HCT116 (cell line): ENCODE measurements at regions not wholly inside any gene's neighbourhood (a gene's known extent, or its start where the extent isn't known, plus 50 kb on each side); places are given as distances from the start of the nearest gene placed in this dataset.

ENCODE experiments used
- ATAC-seq: fragments of 200-7000 bp; cut with Tn5 transposase; 2 replicates; pipeline ENCODE4 v1.9.1; 2020; ENCODE audit warnings: mild to moderate bottlenecking, moderate library complexity
- BruUV-seq: library from RNA; stranded (reverse); fragments of 400-500 nt; replicated peaks from 2 replicates; lab custom pipeline; 2021; lab: Mats Ljungman, UMichigan
- CTCF ChIA-PET: fragments of 300-600 bp; sonication (Branson Sonifier 250); formaldehyde crosslinking; loops from one replicate; lab custom pipeline; 2021; ENCODE audit warnings: antibody characterized with exemption; lab: Charles Lee
- POLR2A ChIA-PET: fragments of 300-600, 350-600 bp; sonication (Branson Sonifier 250); formaldehyde crosslinking; loops from one replicate; lab custom pipeline; 2021; ENCODE audit warnings: antibody characterized with exemption; lab: Charles Lee
- RAD21 ChIA-PET, 2 experiments: fragments of 300-600 bp; sonication (Branson Sonifier 250); formaldehyde crosslinking; loops; one replicate each; lab custom pipeline; 2023; ENCODE audit warnings: low total read pairs in 2 of 2; ENCODE audit not compliant: uncharacterized antibody in 2 of 2, unreplicated experiment in 2 of 2, low non-redundant PET in 1 of 2; lab: Charles Lee
- DNase-seq: peaks from one replicate; pipeline ENCODE4 v3.0.0-alpha.2; 2010; ENCODE audit warnings: low read depth, low spot score
- H2AFZ ChIP-seq: fragments of 200-600 bp; shearing (Covaris generic), sonication (generic); 2 replicates; pipeline ENCODE4 v1.6.1; 2017; ENCODE audit warnings: low read depth, mixed run types, mixed read lengths, antibody characterized with exemption, low read length; ENCODE audit not compliant: poor library complexity, severe bottlenecking
- H3K27ac ChIP-seq: 2 replicates; pipeline ENCODE4 v1.5.1; 2012; ENCODE audit warnings: low read depth, low read length
- H3K27me3 ChIP-seq: fragments of 200-600 bp; sonication (generic); 2 replicates; pipeline ENCODE4 v1.6.1; 2016; ENCODE audit warnings: mixed run types, low read length, mixed read lengths; ENCODE audit not compliant: insufficient read depth
- H3K36me3 ChIP-seq, 2 experiments: fragments of 200-500 bp in 1 of 2; fragments of 200-600 bp in 1 of 2; sonication (Bioruptor generic) in 1 of 2; sonication (generic) in 1 of 2; 2 replicates each; pipeline versions ENCODE4 v1.5.1 to v1.6.1; 2014 to 2016; ENCODE audit warnings: low read length in 2 of 2, inconsistent platforms in 1 of 2, mixed read lengths in 1 of 2, mixed run types in 1 of 2; ENCODE audit not compliant: insufficient read depth in 2 of 2, control insufficient read depth in 1 of 2
- H3K4me1 ChIP-seq, 2 experiments: fragments of 200-600 bp in 1 of 2; sonication (generic) in 1 of 2; 2 replicates each; pipeline versions ENCODE4 v1.5.1 to v1.6.1; 2012 to 2017; ENCODE audit warnings: low read length in 2 of 2, inconsistent platforms in 1 of 2, mild to moderate bottlenecking in 1 of 2, mixed read lengths in 1 of 2, mixed run types in 1 of 2, moderate library complexity in 1 of 2; ENCODE audit not compliant: insufficient read depth in 2 of 2, control insufficient read depth in 1 of 2
- H3K4me2 ChIP-seq: fragments of 200-600 bp; sonication (generic); 2 replicates; pipeline ENCODE4 v1.6.1; 2017; ENCODE audit warnings: mixed run types, low read length, mixed read lengths
- H3K4me3 ChIP-seq, 2 experiments: fragments of 200-600 bp in 1 of 2; sonication (generic) in 1 of 2; replicated peaks in 1 of 2; 2 replicates each; pipeline ENCODE4 v1.5.1; 2011 to 2016; ENCODE audit warnings: low read length in 2 of 2, control low read depth in 1 of 2, low read depth in 1 of 2, mild to moderate bottlenecking in 1 of 2, mixed read lengths in 1 of 2, mixed run types in 1 of 2
- H3K79me2 ChIP-seq: fragments of 200-600 bp; sonication (generic); 2 replicates; pipeline ENCODE4 v1.6.1; 2017; ENCODE audit warnings: mild to moderate bottlenecking, mixed run types, low read length, moderate library complexity, mixed read lengths; ENCODE audit not compliant: insufficient read depth
- H3K9ac ChIP-seq: fragments of 200-600 bp; sonication (generic); 2 replicates; pipeline ENCODE4 v1.6.1; 2016; ENCODE audit warnings: low read length, mixed read lengths
- H3K9me2 ChIP-seq: fragments of 200-600 bp; sonication (generic), shearing (Covaris generic); 2 replicates; pipeline ENCODE4 v1.6.1; 2017; ENCODE audit warnings: mixed run types, mild to moderate bottlenecking, moderate library complexity; ENCODE audit not compliant: insufficient read depth
- H3K9me3 ChIP-seq, 2 experiments: fragments of 200-500 bp in 1 of 2; fragments of 200-600 bp in 1 of 2; sonication (Bioruptor generic) in 1 of 2; sonication (generic) in 1 of 2; 2 replicates each; pipeline ENCODE4 v1.6.1; 2014 to 2017; ENCODE audit warnings: low read length in 2 of 2, mixed read lengths in 2 of 2, inconsistent platforms in 1 of 2, low read depth in 1 of 2, mild to moderate bottlenecking in 1 of 2, mixed run types in 1 of 2, moderate library complexity in 1 of 2; ENCODE audit not compliant: control insufficient read depth in 1 of 2, insufficient read depth in 1 of 2
- H4K20me1 ChIP-seq: fragments of 200-600 bp; sonication (generic), shearing (Covaris generic); 2 replicates; pipeline ENCODE4 v1.6.1; 2017; ENCODE audit warnings: mixed run types, mild to moderate bottlenecking, moderate library complexity; ENCODE audit not compliant: insufficient read depth
- CBX3 ChIP-seq: IDR thresholded peaks from 2 replicates; pipeline ENCODE4 v1.6.1; 2012; ENCODE audit warnings: low read depth
- CEBPB ChIP-seq: IDR thresholded peaks from 2 replicates; pipeline ENCODE4 v1.6.1; 2012; ENCODE audit warnings: low read depth
- CTCF ChIP-seq, 3 experiments: fragments of 200-600 bp in 1 of 3; sonication (generic) in 1 of 3; IDR thresholded peaks in 2 of 3; conservative IDR thresholded peaks in 1 of 3; 2 replicates each; pipeline ENCODE4 v1.5.1; 2012 to 2017; ENCODE audit warnings: low read depth in 2 of 3, low read length in 2 of 3, antibody characterized with exemption in 1 of 3, borderline replicate concordance in 1 of 3, control low read depth in 1 of 3, mild to moderate bottlenecking in 1 of 3, mixed read lengths in 1 of 3, mixed run types in 1 of 3, moderate library complexity in 1 of 3; ENCODE audit not compliant: insufficient read depth in 1 of 3
- ELF1 ChIP-seq: IDR thresholded peaks from 2 replicates; pipeline ENCODE4 v1.6.1; 2012; ENCODE audit warnings: low read depth, borderline replicate concordance
- JUND ChIP-seq: IDR thresholded peaks from 2 replicates; pipeline ENCODE4 v1.6.1; 2012
- POLR2A ChIP-seq: IDR thresholded peaks from 2 replicates; pipeline ENCODE4 v1.7.0; 2011; ENCODE audit warnings: borderline replicate concordance; ENCODE audit not compliant: insufficient read depth, insufficient read length; ENCODE audit errors: extremely low read depth
- REST ChIP-seq: IDR thresholded peaks from 2 replicates; pipeline ENCODE4 v1.6.1; 2012; ENCODE audit warnings: low read depth
- SIN3A ChIP-seq: IDR thresholded peaks from 2 replicates; pipeline ENCODE4 v1.6.1; 2012; ENCODE audit warnings: low read depth
- SP1 ChIP-seq: IDR thresholded peaks from 2 replicates; pipeline ENCODE4 v1.6.1; 2012; ENCODE audit warnings: low read depth
- TCF7L2 ChIP-seq: IDR thresholded peaks from 2 replicates; pipeline ENCODE4 v1.7.0; 2011; ENCODE audit warnings: borderline replicate concordance, inconsistent platforms; ENCODE audit not compliant: insufficient read depth, insufficient read length; ENCODE audit errors: extremely low read depth
- ZBTB33 ChIP-seq: IDR thresholded peaks from 2 replicates; pipeline ENCODE4 v1.6.1; 2011; ENCODE audit warnings: mild to moderate bottlenecking, low read length, moderate library complexity; ENCODE audit not compliant: insufficient replicate concordance; ENCODE audit errors: extremely low read depth
- intact Hi-C: fragments of 100-400 bp; cut with micrococcal nuclease; formaldehyde crosslinking; loops from 2 replicates; pipeline ENCODE4 v1.10.0; 2022

- TF ChIP-seq REST (no peak), SIN3A (no peak), CBX3 (no peak), ELF1 (no peak), CEBPB (no peak), ZBTB33 (no peak)
These were observed 69.4 kb upstream of the EED start (continued) for GRCh38 chr11:86175191-86175590.

GRCh38 chr11:86174101-86175046 lies 70.2 kb upstream of the EED start:
- peaks cover 0 to 10% of the 10 kb centered on the region in 2 experiments; a peak in 1 of 4 replicates for H3K4me1 ChIP-seq
- ChIA-PET RAD21 (no interaction called here), POLR2A (no interaction called here), CTCF (interaction anchor here (1.5 kb wide), 1 partner anchor 19 kb away, joined by 5 read pairs; no protein-coding TSS in a partner anchor)
- no peak overlapping the region for H3K4me3 ChIP-seq
- H2AFZ ChIP-seq = no peak overlapping the region
- no peaks in the 10 kb centered on the region for H3K9me3 ChIP-seq
- no peak overlapping the region for H3K9ac ChIP-seq
- no peaks in the 10 kb centered on the region for H3K79me2 ChIP-seq
- H3K27me3 ChIP-seq = no peaks in the 10 kb centered on the region
- no peaks in the 10 kb centered on the region for H3K9me2 ChIP-seq
- DNase-seq = no peak
- ATAC-seq = no peak
- H3K36me3 ChIP-seq = no peaks in the 10 kb centered on the region
- H3K27ac ChIP-seq = no peak overlapping the region
- no TSS peak for BruUV-seq
- no peak for TF ChIP-seq JUND
- TF ChIP-seq CEBPB = no peak
- TF ChIP-seq SIN3A = no peak
- TF ChIP-seq POLR2A = no peak
- TF ChIP-seq SP1 = no peak
- TF ChIP-seq TCF7L2 = no peak
- no peak for TF ChIP-seq CTCF (IDR thresholded peaks at IDR 0.05 in 2 of 3, conservative IDR thresholded peaks at IDR 0.05 in 1 of 3; ENCODE audit: borderline replicate concordance in 1 of 3, insufficient read depth in 1 of 3, low read depth in 2 of 3, low read length in 2 of 3)
- no peak for TF ChIP-seq CBX3
- no peak overlapping the region for H3K4me2 ChIP-seq
- intact Hi-C loops = no loop called here
- no peaks in the 10 kb centered on the region for H4K20me1 ChIP-seq
